Activated CD4-positive, alpha-beta T cell treated with anti-CD3 and anti-CD28 coated beads, Interleukin-2, amount 10 ng/mL, durations not matched to agents 24 days and 14 days (primary cell): ENCODE measurements at regions not wholly inside any gene's neighbourhood (a gene's known extent, or its start where the extent isn't known, plus 50 kb on each side); places are given as distances from the start of the nearest gene placed in this dataset.
"Not testable (repeated sequence)": the region's sequence is repeated elsewhere in the genome, so short reads cannot be mapped to it uniquely, and the experiment has no call there.

Experiments used
- DNase-seq: peaks from one replicate; pipeline ENCODE4 v3.0.0; 2022
- H3K27ac Mint-ChIP-seq: one replicate; pipeline ENCODE4 v1.8.0; 2022; ENCODE audit warnings: mild to moderate bottlenecking, mixed read lengths
- H3K27me3 Mint-ChIP-seq: one replicate; pipeline ENCODE4 v1.8.0; 2022; ENCODE audit warnings: mixed read lengths
- H3K36me3 Mint-ChIP-seq: one replicate; pipeline ENCODE4 v1.8.0; 2022; ENCODE audit warnings: low read depth, mild to moderate bottlenecking, mixed read lengths
- H3K4me1 Mint-ChIP-seq: one replicate; pipeline ENCODE4 v1.8.0; 2021; ENCODE audit warnings: mixed read lengths
- H3K4me3 Mint-ChIP-seq: one replicate; pipeline ENCODE4 v1.8.0; 2022; ENCODE audit warnings: mild to moderate bottlenecking, moderate library complexity, mixed read lengths
- H3K9me3 Mint-ChIP-seq: one replicate; pipeline ENCODE4 v1.8.0; 2021; ENCODE audit warnings: mixed read lengths
- intact Hi-C: fragments of 100-400 bp; cut with micrococcal nuclease; formaldehyde crosslinking; loops from one replicate; pipeline ENCODE4 v1.15.1; 2023

- Mint-ChIP-seq H3K4me3 (no peak overlapping the region), H3K27ac (no peak overlapping the region), H3K36me3 (no peaks in the 10 kb centered on the region), H3K9me3 (peaks cover 4% of the 10 kb centered on the region), H3K27me3 (no peaks in the 10 kb centered on the region), H3K4me1 (no peaks in the 10 kb centered on the region)
- no peak for DNase-seq
- intact Hi-C loops: no loop called here
Observed at GRCh38 chr15:96958721-96959120, 628.2 kb downstream of the NR2F2 start.

DNA sequence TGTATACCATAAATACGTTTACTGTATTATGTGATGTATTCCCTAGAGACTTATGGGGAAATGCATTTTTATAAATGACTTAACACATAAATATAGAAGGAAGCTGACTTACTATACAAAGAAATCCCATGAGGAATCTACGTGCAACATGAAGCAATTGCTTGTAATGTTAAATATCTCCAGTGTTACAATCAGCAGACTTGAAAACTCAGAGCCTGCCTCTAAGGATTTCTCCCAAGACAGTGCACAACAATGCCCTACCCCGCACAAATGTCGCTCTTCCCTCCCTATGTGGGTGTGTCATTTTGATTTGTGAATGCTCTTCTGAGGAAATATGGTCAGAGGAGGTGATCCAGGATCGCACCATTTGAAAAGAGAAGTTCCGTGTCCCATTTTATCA, 629.0 kb downstream of the NR2F2 start:
- no peaks in the 10 kb centered on the region for H3K36me3 Mint-ChIP-seq

GRCh38 chr15:96960711-96961480, 630.4 kb downstream of the NR2F2 start:
- Mint-ChIP-seq H3K4me3 (no peak overlapping the region), H3K4me1 (no peaks in the 10 kb centered on the region), H3K9me3 (peaks cover 4% of the 10 kb centered on the region), H3K27me3 (no peaks in the 10 kb centered on the region), H3K36me3 (no peaks in the 10 kb centered on the region), H3K27ac (no peak overlapping the region)
- DNase-seq: no peak
- intact Hi-C loops: no loop called here

More for the DNA sequence above, 629.0 kb downstream of the NR2F2 start:
- no peak overlapping the region for H3K4me3 Mint-ChIP-seq
- H3K27ac Mint-ChIP-seq: no peak overlapping the region
- DNase-seq: no peak
- H3K9me3 Mint-ChIP-seq: peaks cover 4% of the 10 kb centered on the region
- no peaks in the 10 kb centered on the region for H3K27me3 Mint-ChIP-seq
- H3K4me1 Mint-ChIP-seq: no peaks in the 10 kb centered on the region
- intact Hi-C loops: no loop called here

DNA sequence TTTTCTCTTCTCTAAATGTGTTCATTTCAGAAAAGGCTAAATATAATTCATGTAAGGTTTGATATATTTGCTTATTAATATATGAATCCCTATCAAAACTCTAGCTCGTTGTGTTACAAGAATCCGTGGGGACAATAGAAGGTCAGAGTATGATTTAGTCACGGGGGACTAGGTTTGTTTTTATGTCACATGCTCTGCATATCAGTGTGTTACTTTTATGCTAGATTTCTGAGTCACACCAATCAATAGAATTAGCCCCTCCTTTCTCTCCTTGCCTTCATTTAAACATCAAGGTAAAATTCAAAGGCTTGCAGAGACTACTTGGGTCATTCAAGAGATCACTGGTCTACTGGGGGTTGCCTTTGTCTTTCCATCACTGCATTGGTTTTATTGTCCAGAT, 636.1 kb downstream of the NR2F2 start:
- intact Hi-C loops: no loop called here
- Mint-ChIP-seq H3K27ac (no peak overlapping the region), H3K36me3 (no peaks in the 10 kb centered on the region), H3K27me3 (no peaks in the 10 kb centered on the region), H3K4me1 (no peaks in the 10 kb centered on the region), H3K4me3 (no peak overlapping the region), H3K9me3 (peaks cover 4% of the 10 kb centered on the region)
- DNase-seq: no peak

DNA sequence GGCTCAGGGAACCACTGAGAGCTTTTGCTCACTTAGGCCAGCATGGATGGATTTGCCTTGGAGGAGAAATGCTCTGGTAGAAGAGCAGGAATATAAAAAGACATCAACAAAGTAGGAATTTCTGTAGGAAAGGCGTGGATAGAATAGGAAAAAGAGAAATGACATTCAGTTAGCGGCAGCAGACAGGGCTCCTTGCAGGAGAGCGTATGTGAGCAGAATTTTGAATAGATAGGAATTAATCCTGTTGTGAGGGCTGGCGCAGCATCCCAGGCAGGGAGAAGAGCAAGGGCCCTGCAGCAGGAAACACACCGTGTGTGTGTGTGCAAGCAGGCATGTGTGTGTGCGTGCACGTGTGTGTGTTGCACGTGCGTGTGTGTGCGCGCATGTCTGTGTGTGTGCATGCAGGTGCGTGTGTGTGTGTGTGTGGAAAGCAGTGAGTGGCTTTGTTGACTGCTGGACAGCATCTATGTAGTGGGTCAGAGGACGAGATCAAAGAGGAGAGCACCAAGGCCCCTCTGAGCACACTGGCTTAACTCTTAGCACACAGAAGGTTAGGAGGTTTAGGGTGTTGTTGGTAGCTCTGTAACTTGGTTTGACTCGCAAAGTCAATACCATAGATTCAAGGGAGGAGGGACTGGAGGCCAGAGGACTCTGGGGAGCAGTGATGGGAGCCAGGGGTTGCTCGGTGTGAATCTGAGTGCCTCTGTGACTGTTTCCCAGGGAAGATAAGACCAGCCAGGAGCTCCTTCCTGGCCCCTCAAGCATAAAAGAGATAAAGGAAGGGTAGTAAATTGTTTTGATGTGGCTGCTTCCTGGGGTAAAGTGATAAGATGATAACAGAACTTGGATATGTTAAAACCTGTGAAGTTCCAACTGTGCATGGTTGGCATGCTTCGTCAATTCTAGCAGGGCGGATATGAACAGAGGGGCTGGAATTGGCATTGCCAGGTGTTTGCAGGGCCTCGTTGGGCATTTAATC, 639.5 kb downstream of the NR2F2 start:
- no peaks in the 10 kb centered on the region for H3K9me3 Mint-ChIP-seq
- intact Hi-C loops: no loop called here
- no peak for DNase-seq
- no peaks in the 10 kb centered on the region for H3K27me3 Mint-ChIP-seq
- no peaks in the 10 kb centered on the region for H3K36me3 Mint-ChIP-seq
- H3K4me1 Mint-ChIP-seq: no peaks in the 10 kb centered on the region
- H3K4me3 Mint-ChIP-seq: no peak overlapping the region
- no peak overlapping the region for H3K27ac Mint-ChIP-seq

DNA sequence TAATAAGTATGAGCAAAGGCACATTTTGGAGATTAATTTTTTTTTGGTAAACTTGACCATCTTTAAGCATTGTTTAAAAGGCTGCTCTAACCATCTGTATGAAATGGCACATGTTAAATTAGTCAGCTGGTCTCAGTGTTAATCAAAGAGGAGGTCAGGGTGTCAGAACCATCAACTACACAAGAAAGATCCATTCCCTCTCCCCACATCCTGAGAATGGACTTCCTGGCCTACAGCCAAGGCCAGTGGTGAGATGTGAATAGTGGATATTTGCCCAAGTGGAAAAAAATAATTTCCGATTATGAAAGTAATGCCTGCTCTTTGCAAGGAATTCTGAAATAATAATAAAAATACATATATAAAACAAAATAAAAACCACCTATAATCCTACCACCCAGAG, 641.7 kb downstream of the NR2F2 start:
- Mint-ChIP-seq H3K4me3 (no peak overlapping the region), H3K9me3 (no peaks in the 10 kb centered on the region)
- intact Hi-C loops: no loop called here

GRCh38 chr15:96974761-96975160, 644.3 kb downstream of the NR2F2 start:
- intact Hi-C loops: no loop called here
- Mint-ChIP-seq H3K27ac (no peak overlapping the region), H3K27me3 (no peaks in the 10 kb centered on the region), H3K36me3 (no peaks in the 10 kb centered on the region), H3K9me3 (no peaks in the 10 kb centered on the region), H3K4me1 (no peaks in the 10 kb centered on the region), H3K4me3 (no peak overlapping the region)
- DNase-seq: no peak

More for the DNA sequence above, 641.7 kb downstream of the NR2F2 start:
- Mint-ChIP-seq H3K27me3 (no peaks in the 10 kb centered on the region), H3K36me3 (no peaks in the 10 kb centered on the region), H3K27ac (no peak overlapping the region), H3K4me1 (no peaks in the 10 kb centered on the region)
- DNase-seq: no peak

DNA sequence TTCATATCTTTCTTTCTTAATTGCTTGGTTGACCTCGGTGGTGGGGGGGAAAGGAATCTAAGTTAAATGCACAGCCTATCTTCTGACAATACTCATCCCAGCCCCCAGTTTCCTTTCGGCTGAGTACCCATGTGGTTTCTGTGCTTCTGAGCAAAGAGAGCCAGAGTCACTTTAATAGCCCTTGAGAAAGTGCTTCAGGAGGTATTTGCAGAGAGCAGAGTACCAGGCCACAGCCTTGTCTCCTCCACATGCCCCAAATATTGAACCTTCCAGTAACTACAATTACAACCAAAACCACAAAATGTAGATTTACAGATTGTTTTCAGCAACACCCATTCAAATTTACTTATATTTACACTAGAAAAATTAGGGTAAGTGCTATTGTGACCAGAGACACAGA, 647.4 kb downstream of the NR2F2 start:
- intact Hi-C loops: no loop called here
- no peak overlapping the region for H3K27ac Mint-ChIP-seq

DNA sequence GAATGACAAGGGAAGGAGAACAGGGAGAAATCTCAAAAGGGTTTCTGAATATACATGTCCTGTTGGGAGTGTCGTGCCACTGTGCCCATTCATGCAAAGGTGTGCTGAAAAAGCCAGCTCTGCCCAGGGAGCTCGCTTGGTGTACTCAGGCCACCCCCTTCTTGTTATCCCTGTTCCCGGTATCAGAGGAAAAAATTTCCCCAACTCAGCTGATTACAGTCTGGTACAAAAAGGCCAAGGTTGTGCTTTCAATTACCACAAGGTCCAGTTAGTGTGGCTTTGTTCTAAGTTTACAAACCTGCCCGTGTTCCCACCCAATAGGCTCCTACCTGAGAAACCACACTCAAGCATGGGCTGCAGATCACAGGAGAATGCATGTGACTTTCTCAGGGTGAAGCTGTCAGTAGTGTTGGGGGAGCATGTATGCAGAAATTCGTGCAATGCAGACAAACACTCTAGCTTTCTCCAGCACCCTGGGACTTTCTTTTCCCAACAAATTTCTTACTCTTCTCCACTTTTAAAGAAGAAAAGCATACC, 648.5 kb downstream of the NR2F2 start:
- Mint-ChIP-seq H3K27me3 (no peaks in the 10 kb centered on the region), H3K9me3 (peaks cover 3% of the 10 kb centered on the region), H3K4me1 (no peaks in the 10 kb centered on the region), H3K27ac (no peak overlapping the region), H3K4me3 (no peak overlapping the region), H3K36me3 (no peaks in the 10 kb centered on the region)
- intact Hi-C loops: no loop called here
- DNase-seq: no peak

More for the DNA sequence above, 647.4 kb downstream of the NR2F2 start:
- Mint-ChIP-seq H3K9me3 (no peaks in the 10 kb centered on the region), H3K36me3 (no peaks in the 10 kb centered on the region), H3K27me3 (no peaks in the 10 kb centered on the region), H3K4me3 (no peak overlapping the region), H3K4me1 (no peaks in the 10 kb centered on the region)
- no peak for DNase-seq

GRCh38 chr15:96984121-96984671, 653.7 kb downstream of the NR2F2 start:
- H3K27me3 Mint-ChIP-seq, intact Hi-C loops, DNase-seq, H3K36me3 Mint-ChIP-seq, H3K4me1 Mint-ChIP-seq, H3K4me3 Mint-ChIP-seq, H3K27ac Mint-ChIP-seq: not testable (repeated sequence)
- peaks cover 13% of the 10 kb centered on the region for H3K9me3 Mint-ChIP-seq

GRCh38 chr15:96992817-96993216, 662.3 kb downstream of the NR2F2 start:
- no peaks in the 10 kb centered on the region for H3K27me3 Mint-ChIP-seq
- no peaks in the 10 kb centered on the region for H3K4me1 Mint-ChIP-seq
- intact Hi-C loops: no loop called here
- no peak overlapping the region for H3K4me3 Mint-ChIP-seq
- DNase-seq: no peak
- H3K36me3 Mint-ChIP-seq: no peaks in the 10 kb centered on the region
- H3K9me3 Mint-ChIP-seq: peaks cover 11% of the 10 kb centered on the region
- H3K27ac Mint-ChIP-seq: no peak overlapping the region

GRCh38 chr15:96997538-96997937, 667.0 kb downstream of the NR2F2 start:
- Mint-ChIP-seq H3K27me3 (no peaks in the 10 kb centered on the region), H3K27ac (no peak overlapping the region), H3K4me1 (no peaks in the 10 kb centered on the region), H3K36me3 (no peaks in the 10 kb centered on the region), H3K4me3 (no peak overlapping the region), H3K9me3 (peaks cover 9% of the 10 kb centered on the region)
- DNase-seq: no peak
- intact Hi-C loops: no loop called here

GRCh38 chr15:97009031-97009431, 678.5 kb downstream of the NR2F2 start:
- H3K9me3 Mint-ChIP-seq: peaks cover 2% of the 10 kb centered on the region
- no peaks in the 10 kb centered on the region for H3K36me3 Mint-ChIP-seq
- H3K27me3 Mint-ChIP-seq: no peaks in the 10 kb centered on the region
- no peak overlapping the region for H3K4me3 Mint-ChIP-seq
- H3K27ac Mint-ChIP-seq: no peak overlapping the region
- intact Hi-C loops: no loop called here
- no peak for DNase-seq
- no peaks in the 10 kb centered on the region for H3K4me1 Mint-ChIP-seq

DNA sequence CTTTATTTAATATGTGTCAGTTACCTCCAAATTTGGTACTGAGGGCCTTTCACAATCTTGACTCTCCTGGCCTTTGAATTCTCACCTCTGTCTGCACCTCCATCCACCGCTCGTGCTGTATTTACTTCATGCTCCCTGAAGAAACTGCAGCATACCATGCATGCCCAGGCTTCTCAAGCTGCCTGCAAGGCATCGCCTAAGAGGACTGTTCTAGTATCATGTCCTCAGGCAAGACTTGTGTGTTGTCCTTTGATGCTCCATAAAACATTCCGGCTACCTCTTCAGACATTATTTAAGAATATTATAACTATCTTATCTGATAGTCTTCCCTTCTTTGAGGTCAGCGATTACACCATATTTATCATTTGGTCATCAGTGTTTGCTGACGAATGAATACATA, 682.5 kb downstream of the NR2F2 start:
- Mint-ChIP-seq H3K4me3 (no peak overlapping the region), H3K36me3 (no peaks in the 10 kb centered on the region), H3K27ac (no peak overlapping the region), H3K27me3 (no peaks in the 10 kb centered on the region), H3K4me1 (no peaks in the 10 kb centered on the region), H3K9me3 (no peaks in the 10 kb centered on the region)
- DNase-seq: no peak
- intact Hi-C loops: no loop called here
